Epithelial cell of proximal tubule (primary cell): ENCODE measurements at regions not wholly inside any gene's neighbourhood (a gene's known extent, or its start where the extent isn't known, plus 50 kb on each side); places are given as distances from the start of the nearest gene placed in this dataset.

Experiments used
- DNase-seq: peaks from one replicate; pipeline ENCODE4 v3.0.0-alpha.2; 2011; ENCODE audit warnings: low read depth
- H3K4me3 ChIP-seq: 2 replicates; pipeline ENCODE4 v1.5.1; 2011; ENCODE audit warnings: low read depth, mild to moderate bottlenecking, low read length
- TF ChIP-seq, protein P1 (sequence below): conservative IDR thresholded peaks from 2 replicates; pipeline ENCODE4 v1.5.1; 2012; ENCODE audit warnings: low read depth, mild to moderate bottlenecking, low read length

DNA sequence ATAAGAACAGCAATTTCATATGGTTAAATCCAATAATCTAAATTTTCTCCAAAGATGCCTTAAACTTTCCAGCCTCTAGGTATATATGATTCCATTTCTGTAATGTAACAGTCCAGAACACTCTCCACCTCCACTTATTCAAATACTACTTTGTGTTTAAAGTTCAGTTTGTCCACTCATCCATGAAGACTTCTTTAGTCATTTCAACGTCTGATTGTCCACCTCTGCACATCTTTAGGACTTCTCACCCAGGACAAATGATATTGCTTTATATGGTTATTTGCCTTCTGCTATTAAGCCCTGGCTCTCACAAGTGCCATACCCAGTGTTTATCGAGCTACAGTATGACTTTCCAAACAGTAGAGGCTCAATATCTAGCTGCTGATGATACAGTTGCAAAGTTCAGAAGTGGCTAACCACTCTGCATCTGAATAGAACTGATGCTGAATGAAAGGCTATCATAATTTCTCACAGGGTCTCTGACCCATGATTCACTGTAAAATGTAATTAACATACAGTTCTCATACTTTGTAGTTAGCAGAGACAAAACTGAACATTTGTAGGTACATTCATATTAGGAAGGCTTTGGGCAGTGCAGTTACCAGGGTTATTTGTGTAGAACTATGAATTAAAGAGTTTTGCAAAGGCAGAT is 93.7 kb upstream of the MBNL1 start:
- H3K4me3 ChIP-seq: no peak overlapping the region

DNA sequence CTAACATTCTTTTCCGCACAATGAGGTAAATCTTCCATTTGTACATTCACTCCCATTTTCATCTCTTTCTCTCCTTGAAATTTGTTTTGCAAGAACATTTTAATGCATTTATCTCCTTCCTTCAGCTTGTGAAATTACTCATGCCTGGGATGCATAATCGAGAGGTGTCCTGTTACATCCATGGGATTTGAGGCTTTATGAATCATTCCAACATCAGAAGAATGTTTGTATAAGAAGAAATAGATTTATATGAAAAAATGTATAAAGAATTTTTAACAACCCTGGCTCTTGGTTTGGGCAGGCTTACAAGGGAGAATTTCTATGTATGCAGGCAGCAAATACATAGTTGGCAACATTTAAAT is 93.2 kb upstream of the MBNL1 start:
- no peak for DNase-seq

More for the DNA sequence above, 93.7 kb upstream of the MBNL1 start:
- TF ChIP-seq, protein P1, sequence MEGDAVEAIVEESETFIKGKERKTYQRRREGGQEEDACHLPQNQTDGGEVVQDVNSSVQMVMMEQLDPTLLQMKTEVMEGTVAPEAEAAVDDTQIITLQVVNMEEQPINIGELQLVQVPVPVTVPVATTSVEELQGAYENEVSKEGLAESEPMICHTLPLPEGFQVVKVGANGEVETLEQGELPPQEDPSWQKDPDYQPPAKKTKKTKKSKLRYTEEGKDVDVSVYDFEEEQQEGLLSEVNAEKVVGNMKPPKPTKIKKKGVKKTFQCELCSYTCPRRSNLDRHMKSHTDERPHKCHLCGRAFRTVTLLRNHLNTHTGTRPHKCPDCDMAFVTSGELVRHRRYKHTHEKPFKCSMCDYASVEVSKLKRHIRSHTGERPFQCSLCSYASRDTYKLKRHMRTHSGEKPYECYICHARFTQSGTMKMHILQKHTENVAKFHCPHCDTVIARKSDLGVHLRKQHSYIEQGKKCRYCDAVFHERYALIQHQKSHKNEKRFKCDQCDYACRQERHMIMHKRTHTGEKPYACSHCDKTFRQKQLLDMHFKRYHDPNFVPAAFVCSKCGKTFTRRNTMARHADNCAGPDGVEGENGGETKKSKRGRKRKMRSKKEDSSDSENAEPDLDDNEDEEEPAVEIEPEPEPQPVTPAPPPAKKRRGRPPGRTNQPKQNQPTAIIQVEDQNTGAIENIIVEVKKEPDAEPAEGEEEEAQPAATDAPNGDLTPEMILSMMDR: no peak
- DNase-seq: no peak

DNA sequence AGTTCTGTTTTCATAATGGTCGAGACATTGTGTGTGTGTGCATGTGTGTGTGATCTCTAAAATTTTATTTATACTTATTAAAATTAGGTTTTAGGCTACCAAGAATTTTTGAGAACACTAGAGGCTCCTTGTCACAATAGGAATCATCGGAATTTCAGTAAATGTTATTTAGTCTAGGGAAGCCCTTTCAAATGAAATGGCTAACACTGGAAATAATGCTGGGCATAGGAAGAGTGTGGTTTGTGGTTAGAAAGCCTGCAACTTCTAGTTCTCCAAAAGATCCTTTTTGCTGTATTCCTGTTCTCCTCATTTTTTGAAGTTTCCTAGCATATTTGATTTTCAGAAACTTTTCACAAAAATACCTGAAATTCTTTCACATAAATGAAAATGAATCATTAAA is 92.5 kb upstream of the MBNL1 start:
- H3K4me3 ChIP-seq: no peak overlapping the region
- DNase-seq: no peak
- TF ChIP-seq, protein P1: no peak

More for the DNA sequence above, 93.2 kb upstream of the MBNL1 start:
- TF ChIP-seq, protein P1: no peak
- no peak overlapping the region for H3K4me3 ChIP-seq

DNA sequence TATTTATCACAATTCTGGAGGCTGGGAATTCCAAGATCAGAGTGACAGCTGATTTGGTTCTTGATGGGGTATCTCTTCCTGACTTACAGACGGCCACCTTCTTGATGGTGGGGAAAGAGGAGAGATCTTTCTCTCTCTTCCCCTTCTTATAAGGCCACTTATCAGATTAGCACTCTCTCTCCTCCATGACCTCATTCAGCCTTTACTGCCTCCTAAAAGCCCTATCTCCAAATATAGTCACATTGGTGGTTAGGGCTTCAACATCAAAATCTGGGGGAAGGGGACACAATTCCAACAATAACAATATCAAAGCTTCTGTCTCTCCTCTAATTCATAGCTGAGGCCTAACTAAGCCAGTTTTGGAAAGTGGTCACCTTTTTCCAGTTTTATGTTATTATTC is 91.7 kb upstream of the MBNL1 start:
- no peak for DNase-seq
- TF ChIP-seq, protein P1: no peak
- H3K4me3 ChIP-seq: no peak overlapping the region

DNA sequence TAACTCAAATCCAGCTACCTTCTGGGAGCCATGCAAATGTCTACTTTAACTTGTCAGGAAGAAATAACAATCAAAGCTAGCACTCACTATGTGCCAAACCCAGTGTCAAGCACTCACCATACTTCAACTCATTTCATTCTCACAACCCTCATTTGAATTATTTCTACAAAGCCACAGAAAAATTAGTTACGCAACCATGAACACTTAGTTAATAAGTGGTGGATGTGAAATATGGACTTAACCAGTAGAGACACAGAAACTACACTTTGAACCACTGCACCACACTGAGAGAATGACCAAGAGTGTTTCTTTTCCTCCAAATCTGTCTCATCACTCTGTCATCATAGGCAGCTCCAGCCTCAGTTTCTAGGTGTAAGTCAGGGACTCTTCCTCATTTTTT is 91.0 kb upstream of the MBNL1 start:
- TF ChIP-seq, protein P1: no peak
- peak; percentile 18 for DNase-seq
- H3K4me3 ChIP-seq: no peak overlapping the region

DNA sequence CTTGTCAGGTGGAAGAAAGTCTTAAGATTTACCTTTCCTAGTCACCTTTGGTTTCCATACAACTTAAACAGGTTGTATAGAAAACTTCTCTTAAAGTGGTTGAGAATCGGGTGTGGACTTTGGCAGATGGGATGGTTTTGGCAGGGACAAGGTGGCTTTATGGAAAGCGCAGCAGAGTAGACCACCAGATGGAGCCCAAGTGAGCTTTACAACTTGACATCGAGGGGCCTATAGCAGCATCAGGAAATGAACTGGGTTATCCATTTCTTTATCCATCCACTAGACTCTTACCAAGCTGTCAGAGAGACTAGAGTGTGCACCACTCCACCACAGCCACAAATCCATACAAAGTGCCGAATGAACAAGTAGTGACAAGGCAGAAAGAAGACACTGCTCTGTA is 85.3 kb upstream of the MBNL1 start:
- no peak overlapping the region for H3K4me3 ChIP-seq
- DNase-seq: no peak
- TF ChIP-seq, protein P1: peak; percentile 62

DNA sequence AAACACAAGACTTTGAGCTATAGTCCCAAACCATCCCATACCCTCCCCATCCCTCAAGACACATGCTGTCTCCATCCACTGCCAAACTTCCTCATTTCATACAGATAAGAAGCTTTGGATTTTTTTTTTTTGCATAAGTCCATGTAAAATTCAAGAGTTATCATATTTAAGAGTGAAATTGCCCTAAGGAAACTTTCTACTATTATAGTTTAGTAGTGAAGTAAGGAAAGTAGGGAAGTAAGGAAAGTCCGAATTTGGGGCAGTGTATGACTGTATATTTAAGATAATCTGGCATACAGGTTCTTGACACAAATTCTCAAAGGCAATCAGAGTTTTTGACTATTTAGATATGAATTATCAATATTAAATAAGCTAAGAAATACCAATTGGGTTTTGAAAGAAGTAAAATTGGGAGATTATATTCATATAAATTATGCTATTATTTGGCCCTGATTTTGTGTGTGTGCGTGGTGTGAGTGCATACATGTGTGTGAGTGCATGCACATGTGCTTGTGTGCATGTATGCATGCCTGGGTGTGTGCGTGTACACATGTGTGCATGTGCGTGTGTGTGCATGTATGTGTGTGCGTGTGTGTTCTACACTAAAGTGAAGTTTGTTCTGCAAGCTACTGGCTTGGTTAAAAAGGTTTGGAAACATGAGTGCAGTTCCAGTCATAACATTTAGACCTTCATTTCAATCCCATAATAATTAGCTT is 83.6 kb upstream of the MBNL1 start:
- TF ChIP-seq, protein P1: no peak
- no peak for DNase-seq
- H3K4me3 ChIP-seq: no peak overlapping the region
